HCT116 (cell line): ENCODE measurements at regions not wholly inside any gene's neighbourhood (a gene's known extent, or its start where the extent isn't known, plus 50 kb on each side); places are given as distances from the start of the nearest gene placed in this dataset.

Experiments used
- ATAC-seq: fragments of 200-7000 bp; cut with Tn5 transposase; 2 replicates; pipeline ENCODE4 v1.9.1; 2020; ENCODE audit warnings: mild to moderate bottlenecking, moderate library complexity
- BruUV-seq: library from RNA; stranded (reverse); fragments of 400-500 nt; replicated peaks from 2 replicates; lab custom pipeline; 2021; lab: Mats Ljungman, UMichigan
- CTCF ChIA-PET: fragments of 300-600 bp; sonication (Branson Sonifier 250); formaldehyde crosslinking; loops from one replicate; lab custom pipeline; 2021; ENCODE audit warnings: antibody characterized with exemption; lab: Charles Lee
- POLR2A ChIA-PET: fragments of 300-600, 350-600 bp; sonication (Branson Sonifier 250); formaldehyde crosslinking; loops from one replicate; lab custom pipeline; 2021; ENCODE audit warnings: antibody characterized with exemption; lab: Charles Lee
- RAD21 ChIA-PET, 2 experiments: fragments of 300-600 bp; sonication (Branson Sonifier 250); formaldehyde crosslinking; loops; one replicate each; lab custom pipeline; 2023; ENCODE audit warnings: low total read pairs in 2 of 2; ENCODE audit not compliant: uncharacterized antibody in 2 of 2, unreplicated experiment in 2 of 2, low non-redundant PET in 1 of 2; lab: Charles Lee
- DNase-seq: peaks from one replicate; pipeline ENCODE4 v3.0.0-alpha.2; 2010; ENCODE audit warnings: low read depth, low spot score
- H2AFZ ChIP-seq: fragments of 200-600 bp; shearing (Covaris generic), sonication (generic); 2 replicates; pipeline ENCODE4 v1.6.1; 2017; ENCODE audit warnings: low read depth, mixed run types, mixed read lengths, antibody characterized with exemption, low read length; ENCODE audit not compliant: poor library complexity, severe bottlenecking
- H3K27ac ChIP-seq: 2 replicates; pipeline ENCODE4 v1.5.1; 2012; ENCODE audit warnings: low read depth, low read length
- H3K27me3 ChIP-seq: fragments of 200-600 bp; sonication (generic); 2 replicates; pipeline ENCODE4 v1.6.1; 2016; ENCODE audit warnings: mixed run types, low read length, mixed read lengths; ENCODE audit not compliant: insufficient read depth
- H3K36me3 ChIP-seq, 2 experiments: fragments of 200-500 bp in 1 of 2; fragments of 200-600 bp in 1 of 2; sonication (Bioruptor generic) in 1 of 2; sonication (generic) in 1 of 2; 2 replicates each; pipeline versions ENCODE4 v1.5.1 to v1.6.1; 2014 to 2016; ENCODE audit warnings: low read length in 2 of 2, inconsistent platforms in 1 of 2, mixed read lengths in 1 of 2, mixed run types in 1 of 2; ENCODE audit not compliant: insufficient read depth in 2 of 2, control insufficient read depth in 1 of 2
- H3K4me1 ChIP-seq, 2 experiments: fragments of 200-600 bp in 1 of 2; sonication (generic) in 1 of 2; 2 replicates each; pipeline versions ENCODE4 v1.5.1 to v1.6.1; 2012 to 2017; ENCODE audit warnings: low read length in 2 of 2, inconsistent platforms in 1 of 2, mild to moderate bottlenecking in 1 of 2, mixed read lengths in 1 of 2, mixed run types in 1 of 2, moderate library complexity in 1 of 2; ENCODE audit not compliant: insufficient read depth in 2 of 2, control insufficient read depth in 1 of 2
- H3K4me2 ChIP-seq: fragments of 200-600 bp; sonication (generic); 2 replicates; pipeline ENCODE4 v1.6.1; 2017; ENCODE audit warnings: mixed run types, low read length, mixed read lengths
- H3K4me3 ChIP-seq, 2 experiments: fragments of 200-600 bp in 1 of 2; sonication (generic) in 1 of 2; replicated peaks in 1 of 2; 2 replicates each; pipeline ENCODE4 v1.5.1; 2011 to 2016; ENCODE audit warnings: low read length in 2 of 2, control low read depth in 1 of 2, low read depth in 1 of 2, mild to moderate bottlenecking in 1 of 2, mixed read lengths in 1 of 2, mixed run types in 1 of 2
- H3K79me2 ChIP-seq: fragments of 200-600 bp; sonication (generic); 2 replicates; pipeline ENCODE4 v1.6.1; 2017; ENCODE audit warnings: mild to moderate bottlenecking, mixed run types, low read length, moderate library complexity, mixed read lengths; ENCODE audit not compliant: insufficient read depth
- H3K9ac ChIP-seq: fragments of 200-600 bp; sonication (generic); 2 replicates; pipeline ENCODE4 v1.6.1; 2016; ENCODE audit warnings: low read length, mixed read lengths
- H3K9me2 ChIP-seq: fragments of 200-600 bp; sonication (generic), shearing (Covaris generic); 2 replicates; pipeline ENCODE4 v1.6.1; 2017; ENCODE audit warnings: mixed run types, mild to moderate bottlenecking, moderate library complexity; ENCODE audit not compliant: insufficient read depth
- H3K9me3 ChIP-seq, 2 experiments: fragments of 200-500 bp in 1 of 2; fragments of 200-600 bp in 1 of 2; sonication (Bioruptor generic) in 1 of 2; sonication (generic) in 1 of 2; 2 replicates each; pipeline ENCODE4 v1.6.1; 2014 to 2017; ENCODE audit warnings: low read length in 2 of 2, mixed read lengths in 2 of 2, inconsistent platforms in 1 of 2, low read depth in 1 of 2, mild to moderate bottlenecking in 1 of 2, mixed run types in 1 of 2, moderate library complexity in 1 of 2; ENCODE audit not compliant: control insufficient read depth in 1 of 2, insufficient read depth in 1 of 2
- H4K20me1 ChIP-seq: fragments of 200-600 bp; sonication (generic), shearing (Covaris generic); 2 replicates; pipeline ENCODE4 v1.6.1; 2017; ENCODE audit warnings: mixed run types, mild to moderate bottlenecking, moderate library complexity; ENCODE audit not compliant: insufficient read depth
- ATF3 ChIP-seq: IDR thresholded peaks from 2 replicates; pipeline ENCODE4 v1.6.1; 2012
- EGR1 ChIP-seq: IDR thresholded peaks from 2 replicates; pipeline ENCODE4 v1.6.1; 2012; ENCODE audit warnings: low read depth
- ELF1 ChIP-seq: IDR thresholded peaks from 2 replicates; pipeline ENCODE4 v1.6.1; 2012; ENCODE audit warnings: low read depth, borderline replicate concordance
- EZH2 ChIP-seq: fragments of 200-600 bp; sonication (generic); IDR thresholded peaks from 2 replicates; pipeline ENCODE4 v1.6.1; 2017; ENCODE audit warnings: antibody characterized with exemption, mixed run types
- EZH2phosphoT487 ChIP-seq: fragments of 200-600 bp; IDR thresholded peaks from 2 replicates; pipeline ENCODE4 v1.6.1; 2018; ENCODE audit warnings: antibody characterized with exemption, borderline replicate concordance
- FOSL1 ChIP-seq: IDR thresholded peaks from 2 replicates; pipeline ENCODE4 v1.6.1; 2012; ENCODE audit warnings: low read depth
- JUND ChIP-seq: IDR thresholded peaks from 2 replicates; pipeline ENCODE4 v1.6.1; 2012
- POLR2A ChIP-seq: IDR thresholded peaks from 2 replicates; pipeline ENCODE4 v1.7.0; 2011; ENCODE audit warnings: borderline replicate concordance; ENCODE audit not compliant: insufficient read depth, insufficient read length; ENCODE audit errors: extremely low read depth
- POLR2AphosphoS5 ChIP-seq: IDR thresholded peaks from 2 replicates; pipeline ENCODE4 v1.6.1; 2011; ENCODE audit warnings: mild to moderate bottlenecking, low read depth, low read length, moderate library complexity
- RAD21 ChIP-seq: IDR thresholded peaks from 2 replicates; pipeline ENCODE4 v1.6.1; 2012; ENCODE audit warnings: low read depth, mild to moderate bottlenecking
- REST ChIP-seq: IDR thresholded peaks from 2 replicates; pipeline ENCODE4 v1.6.1; 2012; ENCODE audit warnings: low read depth
- SRF ChIP-seq: IDR thresholded peaks from 2 replicates; pipeline ENCODE4 v1.6.1; 2012; ENCODE audit warnings: low read depth
- TCF7L2 ChIP-seq: IDR thresholded peaks from 2 replicates; pipeline ENCODE4 v1.7.0; 2011; ENCODE audit warnings: borderline replicate concordance, inconsistent platforms; ENCODE audit not compliant: insufficient read depth, insufficient read length; ENCODE audit errors: extremely low read depth
- ZBTB33 ChIP-seq: IDR thresholded peaks from 2 replicates; pipeline ENCODE4 v1.6.1; 2011; ENCODE audit warnings: mild to moderate bottlenecking, low read length, moderate library complexity; ENCODE audit not compliant: insufficient replicate concordance; ENCODE audit errors: extremely low read depth
- ZFX ChIP-seq: fragments of 450-650 bp; IDR thresholded peaks from 2 replicates; pipeline ENCODE4 v1.6.1; 2017
- intact Hi-C: fragments of 100-400 bp; cut with micrococcal nuclease; formaldehyde crosslinking; loops from 2 replicates; pipeline ENCODE4 v1.10.0; 2022

- TF ChIP-seq REST (no peak), POLR2AphosphoS5 (no peak), TCF7L2 (no peak), POLR2A (no peak), ATF3 (no peak), ZFX (no peak), ELF1 (no peak), ZBTB33 (no peak), SRF (no peak)
- TF ChIP-seq, all 23 proteins: peak for 0
These were observed 279.2 kb downstream of the SOX4 start (continued) for GRCh38 chr6:21872749-21873148.

GRCh38 chr6:21873562-21873961, 280.0 kb downstream of the SOX4 start:
- no TSS peak for BruUV-seq
- intact Hi-C loops, result no loop called here
- Histone ChIP-seq H3K9me3 (no peaks in the 10 kb centered on the region), H3K4me2 (no peak overlapping the region), H2AFZ (no peak overlapping the region), H3K79me2 (no peaks in the 10 kb centered on the region), H3K9me2 (no peaks in the 10 kb centered on the region), H4K20me1 (no peaks in the 10 kb centered on the region), H3K27ac (no peak overlapping the region), H3K4me3 (no peak overlapping the region), H3K36me3 (no peaks in the 10 kb centered on the region), H3K27me3 (no peaks in the 10 kb centered on the region), H3K9ac (no peak overlapping the region), H3K4me1 (peaks cover 0 to 4% of the 10 kb centered on the region in 2 experiments; a peak in 2 of 4 replicates)
- ChIA-PET POLR2A (no interaction called here), CTCF (no interaction called here), RAD21 (no interaction called here)
- no peak for ATAC-seq
- DNase-seq, result no peak
- TF ChIP-seq ELF1 (no peak), EGR1 (no peak), ZFX (no peak), EZH2phosphoT487 (no peak), RAD21 (no peak), JUND (no peak), EZH2 (no peak), REST (no peak), POLR2AphosphoS5 (no peak), FOSL1 (no peak)
